Neural cell (in vitro differentiated cells): ENCODE measurements at regions not wholly inside any gene's neighbourhood (a gene's known extent, or its start where the extent isn't known, plus 50 kb on each side); places are given as distances from the start of the nearest gene placed in this dataset.

Experiments
- H2AFZ ChIP-seq: fragments of 200-600, 300-800 bp; sonication (generic), shearing (Covaris generic); 2 replicates; pipeline ENCODE4 v1.6.0; 2014; ENCODE audit warnings: low read depth, mild to moderate bottlenecking, antibody characterized with exemption, low read length, moderate library complexity
- H3F3A ChIP-seq: fragments of 200-600 bp; shearing (Covaris generic); 2 replicates; pipeline ENCODE4 v1.6.1; 2016; ENCODE audit warnings: mild to moderate bottlenecking, moderate library complexity, mixed read lengths, antibody characterized with exemption, low read length; ENCODE audit not compliant: insufficient read depth, poor library complexity, severe bottlenecking
- H3K27ac ChIP-seq: fragments of 200-600, 300-800 bp; sonication (generic), shearing (Covaris generic); 2 replicates; pipeline ENCODE4 v1.5.1; 2014; ENCODE audit warnings: mild to moderate bottlenecking, low read length, moderate library complexity
- H3K27me3 ChIP-seq: fragments of 300-800, 200-600 bp; sonication (generic), shearing (Covaris generic); 2 replicates; pipeline ENCODE4 v1.6.0; 2014; ENCODE audit warnings: mild to moderate bottlenecking, low read depth, low read length, moderate library complexity; ENCODE audit not compliant: insufficient read depth
- H3K36me3 ChIP-seq: fragments of 300-800, 200-600 bp; sonication (generic), shearing (Covaris generic); 2 replicates; pipeline ENCODE4 v1.5.1; 2014; ENCODE audit warnings: mild to moderate bottlenecking, antibody characterized with exemption, low read length, moderate library complexity; ENCODE audit not compliant: insufficient read depth
- H3K4me2 ChIP-seq: fragments of 300-800, 200-600 bp; sonication (generic), shearing (Covaris generic); 2 replicates; pipeline ENCODE4 v1.6.0; 2014; ENCODE audit warnings: mild to moderate bottlenecking, low read length
- H3K4me3 ChIP-seq: fragments of 300-800, 200-600 bp; sonication (generic), shearing (Covaris generic); 2 replicates; pipeline ENCODE4 v1.5.1; 2014; ENCODE audit warnings: mild to moderate bottlenecking, low read length, moderate library complexity
- H3K79me2 ChIP-seq: fragments of 200-600 bp; shearing (Covaris generic); replicated peaks from 2 replicates; pipeline ENCODE4 v1.6.0; 2014; ENCODE audit warnings: mild to moderate bottlenecking, low read length, moderate library complexity; ENCODE audit not compliant: insufficient read depth
- H3K9ac ChIP-seq: fragments of 300-800, 200-600 bp; sonication (generic), shearing (Covaris generic); 2 replicates; pipeline ENCODE4 v1.6.1; 2016; ENCODE audit warnings: mild to moderate bottlenecking, low read length, mixed read lengths
- H3K9me2 ChIP-seq: fragments of 200-600 bp; shearing (Covaris generic); 2 replicates; pipeline ENCODE4 v1.6.1; 2016; ENCODE audit warnings: mild to moderate bottlenecking, low read length, mixed read lengths; ENCODE audit not compliant: insufficient read depth
- H3K9me3 ChIP-seq: fragments of 200-600, 300-800 bp; sonication (generic), shearing (Covaris generic); 2 replicates; pipeline ENCODE4 v1.6.1; 2016; ENCODE audit warnings: mild to moderate bottlenecking, mixed run types, low read length, moderate library complexity, mixed read lengths
- H4K20me1 ChIP-seq: fragments of 200-600 bp; shearing (Covaris generic); 2 replicates; pipeline ENCODE4 v1.6.1; 2016; ENCODE audit warnings: mild to moderate bottlenecking, mixed run types; ENCODE audit not compliant: insufficient read depth
- EP300 ChIP-seq: fragments of 450-650 bp; conservative IDR thresholded peaks from 2 replicates; pipeline ENCODE4 v1.6.1; 2014; ENCODE audit warnings: antibody characterized with exemption, mild to moderate bottlenecking, moderate library complexity; ENCODE audit not compliant: poor library complexity, severe bottlenecking
- EZH2 ChIP-seq: fragments of 200-600, 300-800 bp; shearing (Covaris generic), sonication (generic); IDR thresholded peaks from 2 replicates; pipeline ENCODE4 v1.6.1; 2014; ENCODE audit warnings: antibody characterized with exemption, low read length, borderline replicate concordance, mild to moderate bottlenecking; ENCODE audit not compliant: insufficient read depth, poor library complexity, severe bottlenecking
- MXI1 ChIP-seq: fragments of 450-650 bp; conservative IDR thresholded peaks from 2 replicates; pipeline ENCODE4 v1.6.1; 2014; ENCODE audit warnings: antibody characterized with exemption, mild to moderate bottlenecking; ENCODE audit not compliant: poor library complexity, severe bottlenecking
- POLR2AphosphoS5 ChIP-seq: IDR thresholded peaks from 2 replicates; pipeline ENCODE4 v1.6.1; 2012
- RAD21 ChIP-seq: fragments of 450-650 bp; conservative IDR thresholded peaks from 2 replicates; pipeline ENCODE4 v1.6.1; 2014; ENCODE audit warnings: antibody characterized with exemption, mild to moderate bottlenecking, moderate library complexity
- SMC3 ChIP-seq: fragments of 450-650 bp; conservative IDR thresholded peaks from 2 replicates; pipeline ENCODE4 v1.6.1; 2014; ENCODE audit warnings: antibody characterized with exemption, mild to moderate bottlenecking, moderate library complexity; ENCODE audit not compliant: poor library complexity
- TAF1 ChIP-seq: IDR thresholded peaks from 2 replicates; pipeline ENCODE4 v1.6.1; 2012; ENCODE audit warnings: low read depth
- TF ChIP-seq, protein P1 (sequence below): fragments of 450-650 bp; IDR thresholded peaks from 2 replicates; pipeline ENCODE4 v1.5.1; 2014; ENCODE audit warnings: antibody characterized with exemption, mild to moderate bottlenecking, moderate library complexity; ENCODE audit not compliant: poor library complexity, severe bottlenecking
- TF ChIP-seq, protein P2 (sequence below): IDR thresholded peaks from 2 replicates; pipeline ENCODE4 v1.6.1; 2012; ENCODE audit warnings: borderline replicate concordance

DNA sequence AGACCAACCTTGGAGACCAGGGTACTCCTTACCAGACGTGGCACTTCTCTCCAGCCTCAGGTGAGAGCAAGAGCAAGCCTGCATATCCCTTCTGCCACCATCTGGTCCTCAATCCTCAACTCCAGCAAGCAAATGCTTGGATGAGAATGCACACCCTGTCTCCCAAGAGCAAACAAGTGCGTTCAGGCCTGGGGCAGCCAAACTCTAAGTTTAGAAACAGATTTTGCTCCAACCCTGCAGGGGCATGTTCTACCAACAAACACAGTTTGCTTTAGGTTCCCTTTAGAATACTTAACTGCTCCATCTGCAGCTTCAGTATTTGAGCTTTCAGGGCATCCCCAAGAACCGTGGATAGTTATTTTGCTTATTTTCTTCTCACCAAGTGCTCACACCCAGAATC, 55.9 kb upstream of the FICD start:
- Histone ChIP-seq H3K9me2 (no peaks in the 10 kb centered on the region), H3K4me3 (no peak overlapping the region), H3K79me2 (no peaks in the 10 kb centered on the region), H3K36me3 (no peaks in the 10 kb centered on the region), H2AFZ (no peak overlapping the region), H3K27ac (no peak overlapping the region), H3K9me3 (no peaks in the 10 kb centered on the region), H3K9ac (no peak overlapping the region), H3F3A (no peaks in the 10 kb centered on the region), H3K27me3 (no peaks in the 10 kb centered on the region), H3K4me2 (no peak overlapping the region), H4K20me1 (no peaks in the 10 kb centered on the region)
- TF ChIP-seq, protein P1, sequence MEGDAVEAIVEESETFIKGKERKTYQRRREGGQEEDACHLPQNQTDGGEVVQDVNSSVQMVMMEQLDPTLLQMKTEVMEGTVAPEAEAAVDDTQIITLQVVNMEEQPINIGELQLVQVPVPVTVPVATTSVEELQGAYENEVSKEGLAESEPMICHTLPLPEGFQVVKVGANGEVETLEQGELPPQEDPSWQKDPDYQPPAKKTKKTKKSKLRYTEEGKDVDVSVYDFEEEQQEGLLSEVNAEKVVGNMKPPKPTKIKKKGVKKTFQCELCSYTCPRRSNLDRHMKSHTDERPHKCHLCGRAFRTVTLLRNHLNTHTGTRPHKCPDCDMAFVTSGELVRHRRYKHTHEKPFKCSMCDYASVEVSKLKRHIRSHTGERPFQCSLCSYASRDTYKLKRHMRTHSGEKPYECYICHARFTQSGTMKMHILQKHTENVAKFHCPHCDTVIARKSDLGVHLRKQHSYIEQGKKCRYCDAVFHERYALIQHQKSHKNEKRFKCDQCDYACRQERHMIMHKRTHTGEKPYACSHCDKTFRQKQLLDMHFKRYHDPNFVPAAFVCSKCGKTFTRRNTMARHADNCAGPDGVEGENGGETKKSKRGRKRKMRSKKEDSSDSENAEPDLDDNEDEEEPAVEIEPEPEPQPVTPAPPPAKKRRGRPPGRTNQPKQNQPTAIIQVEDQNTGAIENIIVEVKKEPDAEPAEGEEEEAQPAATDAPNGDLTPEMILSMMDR, result no peak
- no peak for TF ChIP-seq SMC3
- no peak for TF ChIP-seq TAF1
- no peak for TF ChIP-seq EP300
- no peak for TF ChIP-seq POLR2AphosphoS5
- TF ChIP-seq, protein P2, sequence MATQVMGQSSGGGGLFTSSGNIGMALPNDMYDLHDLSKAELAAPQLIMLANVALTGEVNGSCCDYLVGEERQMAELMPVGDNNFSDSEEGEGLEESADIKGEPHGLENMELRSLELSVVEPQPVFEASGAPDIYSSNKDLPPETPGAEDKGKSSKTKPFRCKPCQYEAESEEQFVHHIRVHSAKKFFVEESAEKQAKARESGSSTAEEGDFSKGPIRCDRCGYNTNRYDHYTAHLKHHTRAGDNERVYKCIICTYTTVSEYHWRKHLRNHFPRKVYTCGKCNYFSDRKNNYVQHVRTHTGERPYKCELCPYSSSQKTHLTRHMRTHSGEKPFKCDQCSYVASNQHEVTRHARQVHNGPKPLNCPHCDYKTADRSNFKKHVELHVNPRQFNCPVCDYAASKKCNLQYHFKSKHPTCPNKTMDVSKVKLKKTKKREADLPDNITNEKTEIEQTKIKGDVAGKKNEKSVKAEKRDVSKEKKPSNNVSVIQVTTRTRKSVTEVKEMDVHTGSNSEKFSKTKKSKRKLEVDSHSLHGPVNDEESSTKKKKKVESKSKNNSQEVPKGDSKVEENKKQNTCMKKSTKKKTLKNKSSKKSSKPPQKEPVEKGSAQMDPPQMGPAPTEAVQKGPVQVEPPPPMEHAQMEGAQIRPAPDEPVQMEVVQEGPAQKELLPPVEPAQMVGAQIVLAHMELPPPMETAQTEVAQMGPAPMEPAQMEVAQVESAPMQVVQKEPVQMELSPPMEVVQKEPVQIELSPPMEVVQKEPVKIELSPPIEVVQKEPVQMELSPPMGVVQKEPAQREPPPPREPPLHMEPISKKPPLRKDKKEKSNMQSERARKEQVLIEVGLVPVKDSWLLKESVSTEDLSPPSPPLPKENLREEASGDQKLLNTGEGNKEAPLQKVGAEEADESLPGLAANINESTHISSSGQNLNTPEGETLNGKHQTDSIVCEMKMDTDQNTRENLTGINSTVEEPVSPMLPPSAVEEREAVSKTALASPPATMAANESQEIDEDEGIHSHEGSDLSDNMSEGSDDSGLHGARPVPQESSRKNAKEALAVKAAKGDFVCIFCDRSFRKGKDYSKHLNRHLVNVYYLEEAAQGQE, result no peak
- no peak for TF ChIP-seq EZH2
- TF ChIP-seq MXI1, result no peak
- TF ChIP-seq RAD21, result no peak

DNA sequence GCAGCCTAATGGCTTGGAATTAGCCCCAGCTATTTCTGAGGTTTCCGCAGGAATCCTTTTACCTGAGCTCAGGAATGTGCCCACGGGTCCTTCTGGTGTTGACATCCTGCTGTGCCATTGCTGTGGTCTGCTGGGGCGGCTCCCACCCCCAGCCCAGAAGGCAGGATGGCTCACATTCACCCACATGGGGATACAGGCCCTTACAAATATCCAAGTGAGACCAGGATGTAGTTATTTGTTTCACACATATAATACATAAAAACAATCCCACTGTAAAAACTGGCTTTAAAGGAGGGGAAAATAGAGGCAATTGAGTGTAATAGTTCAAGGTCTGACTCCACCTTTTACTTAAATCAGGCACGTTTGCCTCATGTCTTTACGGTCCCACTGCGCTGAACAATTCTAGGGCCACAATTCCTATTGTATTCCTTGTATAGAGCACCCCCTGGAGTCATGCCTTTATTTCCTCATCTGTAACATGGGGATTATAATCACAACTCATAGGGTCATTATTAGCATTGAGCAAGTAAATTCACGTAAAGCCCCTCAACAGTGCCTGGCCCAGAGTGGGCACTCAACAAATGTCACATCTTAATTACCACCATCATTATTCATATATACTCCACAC, 57.2 kb upstream of the FICD start:
- no peak overlapping the region for H3K27ac ChIP-seq
- H3K9me3 ChIP-seq, result no peaks in the 10 kb centered on the region
- H3K4me3 ChIP-seq, result no peak overlapping the region
- H3K9ac ChIP-seq, result no peak overlapping the region
- H3K27me3 ChIP-seq, result no peaks in the 10 kb centered on the region
- no peaks in the 10 kb centered on the region for H3K79me2 ChIP-seq
- H3F3A ChIP-seq, result no peaks in the 10 kb centered on the region
- peak; percentile 11 for TF ChIP-seq SMC3
- TF ChIP-seq, protein P1, result peak; percentile 38
- TF ChIP-seq, protein P2, result no peak
- TF ChIP-seq RAD21, result peak; percentile 35
- H3K4me2 ChIP-seq, result no peak overlapping the region
- no peaks in the 10 kb centered on the region for H3K36me3 ChIP-seq
- no peaks in the 10 kb centered on the region for H4K20me1 ChIP-seq
- H3K9me2 ChIP-seq, result no peaks in the 10 kb centered on the region
- H2AFZ ChIP-seq, result no peak overlapping the region
